ENCODE measurements at regions not wholly inside any gene's neighbourhood (a gene's known extent, or its start where the extent isn't known, plus 50 kb on each side); places are given as distances from the start of the nearest gene placed in this dataset.
"Not testable (repeated sequence)": the region's sequence is repeated elsewhere in the genome, so short reads cannot be mapped to it uniquely, and the experiment has no call there.

DNA sequence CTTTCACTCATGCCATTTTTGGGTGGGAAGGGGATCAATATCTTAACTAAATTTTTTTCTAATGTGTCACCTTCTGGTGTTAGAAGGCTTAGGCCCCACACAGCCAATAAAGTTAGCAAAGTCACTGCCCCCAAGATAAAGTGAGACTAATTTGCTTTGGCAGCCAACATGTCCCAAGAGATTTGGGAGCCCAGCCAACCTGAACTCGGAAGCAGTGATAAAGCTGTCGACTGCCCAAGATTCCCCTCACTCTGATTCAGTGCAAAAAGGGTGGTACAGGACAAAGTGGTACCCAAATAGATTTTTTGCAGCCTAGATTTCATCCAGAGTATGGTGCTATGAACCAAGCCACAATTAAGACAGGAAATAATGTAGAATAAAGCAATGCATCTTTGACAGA is 572.5 kb upstream of the ARRDC3 start:
- H3K27ac Mint-ChIP-seq = no peak overlapping the region
- no peak overlapping the region for H3K4me3 Mint-ChIP-seq
- H3K9me3 Mint-ChIP-seq = no peaks in the 10 kb centered on the region
- no peaks in the 10 kb centered on the region for H3K36me3 Mint-ChIP-seq (ENCODE audit: low read depth)
- H3K4me1 Mint-ChIP-seq (ENCODE audit: low read depth) = no peaks in the 10 kb centered on the region
- no peaks in the 10 kb centered on the region for H3K27me3 Mint-ChIP-seq (ENCODE audit: low read depth)
- no peak for DNase-seq (ENCODE audit: low spot score)

GRCh38 chr5:91954136-91954535 is 571.0 kb upstream of the ARRDC3 start:
- H3K36me3 Mint-ChIP-seq (ENCODE audit: low read depth) = no peaks in the 10 kb centered on the region
- H3K27ac Mint-ChIP-seq = no peak overlapping the region
- H3K27me3 Mint-ChIP-seq (ENCODE audit: low read depth) = no peaks in the 10 kb centered on the region
- no peak for DNase-seq (ENCODE audit: low spot score)
- H3K4me1 Mint-ChIP-seq (ENCODE audit: low read depth) = no peaks in the 10 kb centered on the region
- no peaks in the 10 kb centered on the region for H3K9me3 Mint-ChIP-seq
- H3K4me3 Mint-ChIP-seq = no peak overlapping the region

- Mint-ChIP-seq H3K27me3 (ENCODE audit: low read depth) (no peaks in the 10 kb centered on the region), H3K4me3 (no peak overlapping the region), H3K27ac (no peak overlapping the region), H3K9me3 (no peaks in the 10 kb centered on the region), H3K4me1 (ENCODE audit: low read depth) (no peaks in the 10 kb centered on the region), H3K36me3 (ENCODE audit: low read depth) (no peaks in the 10 kb centered on the region)
- DNase-seq (ENCODE audit: low spot score) = no peak
Measured at GRCh38 chr5:91950328-91950727, 567.2 kb upstream of the ARRDC3 start.

DNA sequence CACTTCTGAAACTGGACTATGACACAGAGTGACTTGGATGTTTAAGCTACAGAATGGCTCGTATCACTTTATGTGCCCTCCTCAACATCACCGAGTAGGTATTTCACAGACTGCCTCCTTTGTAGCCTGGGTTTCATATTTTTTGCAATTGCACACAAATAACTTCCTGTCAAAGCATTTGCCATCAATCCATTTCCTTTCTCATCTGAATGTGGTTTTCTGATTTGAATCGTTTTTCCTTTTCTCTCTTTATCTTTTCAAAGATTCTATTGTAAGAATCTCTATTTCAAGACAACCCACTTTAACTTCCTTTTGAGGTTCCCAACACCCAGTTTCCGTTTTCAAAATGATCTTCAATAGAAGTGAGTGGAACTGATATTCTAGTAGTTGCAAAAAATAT is 563.8 kb upstream of the ARRDC3 start:
- no peaks in the 10 kb centered on the region for H3K9me3 Mint-ChIP-seq
- no peaks in the 10 kb centered on the region for H3K4me1 Mint-ChIP-seq (ENCODE audit: low read depth)
- no peak overlapping the region for H3K4me3 Mint-ChIP-seq
- H3K36me3 Mint-ChIP-seq (ENCODE audit: low read depth) = no peaks in the 10 kb centered on the region
- DNase-seq (ENCODE audit: low spot score) = no peak
- H3K27me3 Mint-ChIP-seq (ENCODE audit: low read depth) = no peaks in the 10 kb centered on the region
- H3K27ac Mint-ChIP-seq = no peak overlapping the region

DNA sequence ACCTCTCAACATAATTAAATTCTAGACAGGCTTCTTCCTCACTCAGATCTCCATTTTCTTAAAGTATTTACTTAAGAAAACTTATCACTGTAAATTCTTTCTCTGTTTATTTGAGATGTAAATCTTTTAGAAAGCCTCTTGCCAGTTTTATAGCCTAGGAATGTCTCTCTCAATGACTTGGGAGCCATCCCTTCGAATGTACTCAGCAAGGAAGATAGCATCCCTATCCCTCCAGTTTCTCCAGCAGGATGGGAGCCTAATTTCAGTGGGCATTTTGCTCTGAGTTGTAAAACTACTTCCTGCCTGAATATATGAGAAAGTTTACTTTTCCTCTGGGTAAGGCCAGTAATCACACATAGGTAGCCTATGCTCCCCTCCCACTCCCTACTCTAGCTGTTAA is 558.5 kb upstream of the ARRDC3 start:
- no peaks in the 10 kb centered on the region for H3K36me3 Mint-ChIP-seq (ENCODE audit: low read depth)

GRCh38 chr5:91938441-91938840 is 555.3 kb upstream of the ARRDC3 start:
- H3K4me1 Mint-ChIP-seq (ENCODE audit: low read depth) = no peaks in the 10 kb centered on the region
- no peak overlapping the region for H3K4me3 Mint-ChIP-seq
- H3K9me3 Mint-ChIP-seq = no peaks in the 10 kb centered on the region
- no peak overlapping the region for H3K27ac Mint-ChIP-seq
- H3K27me3 Mint-ChIP-seq (ENCODE audit: low read depth) = no peaks in the 10 kb centered on the region
- H3K36me3 Mint-ChIP-seq (ENCODE audit: low read depth) = no peaks in the 10 kb centered on the region
- no peak for DNase-seq (ENCODE audit: low spot score)

More for the DNA sequence above, 558.5 kb upstream of the ARRDC3 start:
- no peak for DNase-seq (ENCODE audit: low spot score)
- no peak overlapping the region for H3K27ac Mint-ChIP-seq
- H3K4me3 Mint-ChIP-seq = no peak overlapping the region
- no peaks in the 10 kb centered on the region for H3K4me1 Mint-ChIP-seq (ENCODE audit: low read depth)
- H3K9me3 Mint-ChIP-seq = no peaks in the 10 kb centered on the region
- H3K27me3 Mint-ChIP-seq (ENCODE audit: low read depth) = no peaks in the 10 kb centered on the region

DNA sequence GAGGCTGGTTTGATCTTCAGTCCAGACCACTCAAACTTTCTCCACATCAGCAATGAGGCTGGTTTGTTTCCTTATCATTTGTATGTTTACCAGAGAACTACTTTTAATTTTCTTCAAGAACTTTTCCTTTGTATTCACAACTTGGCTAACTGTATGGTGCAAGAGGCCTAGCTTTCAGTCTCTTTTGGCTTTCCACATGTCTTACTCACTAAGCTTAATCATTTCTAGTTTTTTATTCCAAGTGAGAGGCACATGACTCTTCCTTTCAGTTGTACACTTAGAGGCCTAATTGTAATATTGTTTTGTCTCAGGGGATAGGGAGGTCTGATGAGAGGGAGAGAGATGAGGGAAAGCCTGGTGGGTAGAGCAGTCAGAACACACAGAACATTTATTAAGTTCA is 554.0 kb upstream of the ARRDC3 start:
- no peaks in the 10 kb centered on the region for H3K36me3 Mint-ChIP-seq (ENCODE audit: low read depth)
- no peak overlapping the region for H3K4me3 Mint-ChIP-seq
- H3K27ac Mint-ChIP-seq = no peak overlapping the region
- no peak for DNase-seq (ENCODE audit: low spot score)
- H3K9me3 Mint-ChIP-seq = no peaks in the 10 kb centered on the region
- H3K4me1 Mint-ChIP-seq (ENCODE audit: low read depth) = no peaks in the 10 kb centered on the region
- no peaks in the 10 kb centered on the region for H3K27me3 Mint-ChIP-seq (ENCODE audit: low read depth)

GRCh38 chr5:91929522-91929817 is 546.4 kb upstream of the ARRDC3 start:
- Mint-ChIP-seq H3K27ac (no peak overlapping the region), H3K36me3 (ENCODE audit: low read depth) (no peaks in the 10 kb centered on the region), H3K27me3 (ENCODE audit: low read depth) (no peaks in the 10 kb centered on the region), H3K4me1 (ENCODE audit: low read depth) (no peaks in the 10 kb centered on the region), H3K4me3 (no peak overlapping the region), H3K9me3 (no peaks in the 10 kb centered on the region)
- DNase-seq (ENCODE audit: low spot score) = no peak

DNA sequence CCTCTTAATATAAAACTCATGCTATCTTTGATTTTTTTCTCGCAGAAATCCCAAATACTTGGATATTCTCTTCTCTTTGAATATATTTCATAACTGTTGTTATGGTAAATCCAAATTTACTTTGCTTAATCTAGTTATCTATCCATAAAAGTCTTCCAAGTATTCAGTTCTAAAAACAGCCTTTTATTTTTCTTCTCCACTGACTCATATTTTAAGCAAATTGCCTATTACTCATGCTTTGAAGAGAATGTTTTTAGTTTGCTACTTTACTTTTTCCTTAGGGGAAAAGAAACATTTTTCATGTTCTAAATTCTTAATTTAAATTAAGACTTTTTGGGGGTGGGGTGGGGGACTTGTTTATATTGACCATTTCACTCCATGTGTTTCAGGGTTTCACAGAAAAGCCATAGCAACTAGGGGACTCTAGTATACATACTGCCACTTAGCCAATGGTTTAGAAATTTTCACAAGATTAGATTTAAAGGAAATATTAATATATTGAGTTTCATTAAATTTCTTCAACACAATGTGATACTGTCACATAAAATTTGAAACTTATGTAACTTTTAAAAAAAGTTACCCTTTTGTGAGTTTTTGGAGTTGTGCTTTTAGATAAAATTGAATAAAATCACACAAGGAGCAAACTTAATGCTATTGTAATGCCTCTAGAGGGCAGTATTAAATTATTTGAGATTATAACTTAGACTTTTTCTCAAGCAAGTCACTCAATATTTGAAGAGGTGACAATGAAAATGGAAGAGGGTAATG is 545.8 kb upstream of the ARRDC3 start:
- Mint-ChIP-seq H3K36me3 (ENCODE audit: low read depth) (no peaks in the 10 kb centered on the region), H3K4me3 (no peak overlapping the region), H3K9me3 (no peaks in the 10 kb centered on the region), H3K27ac (no peak overlapping the region), H3K27me3 (ENCODE audit: low read depth) (no peaks in the 10 kb centered on the region), H3K4me1 (ENCODE audit: low read depth) (no peaks in the 10 kb centered on the region)
- no peak for DNase-seq (ENCODE audit: low spot score)

GRCh38 chr5:91927439-91927838 is 544.3 kb upstream of the ARRDC3 start:
- Mint-ChIP-seq H3K27me3 (ENCODE audit: low read depth) (no peaks in the 10 kb centered on the region), H3K4me1 (ENCODE audit: low read depth) (no peaks in the 10 kb centered on the region)

GRCh38 chr5:91925249-91925648 is 542.1 kb upstream of the ARRDC3 start:
- Mint-ChIP-seq H3K27me3 (ENCODE audit: low read depth) (no peaks in the 10 kb centered on the region), H3K4me3 (no peak overlapping the region), H3K27ac (no peak overlapping the region), H3K4me1 (ENCODE audit: low read depth) (no peaks in the 10 kb centered on the region), H3K36me3 (ENCODE audit: low read depth) (no peaks in the 10 kb centered on the region), H3K9me3 (no peaks in the 10 kb centered on the region)
- no peak for DNase-seq (ENCODE audit: low spot score)

More at GRCh38 chr5:91927439-91927838, 544.3 kb upstream of the ARRDC3 start:
- Mint-ChIP-seq H3K36me3 (ENCODE audit: low read depth) (no peaks in the 10 kb centered on the region), H3K9me3 (no peaks in the 10 kb centered on the region), H3K27ac (no peak overlapping the region), H3K4me3 (no peak overlapping the region)
- no peak for DNase-seq (ENCODE audit: low spot score)

DNA sequence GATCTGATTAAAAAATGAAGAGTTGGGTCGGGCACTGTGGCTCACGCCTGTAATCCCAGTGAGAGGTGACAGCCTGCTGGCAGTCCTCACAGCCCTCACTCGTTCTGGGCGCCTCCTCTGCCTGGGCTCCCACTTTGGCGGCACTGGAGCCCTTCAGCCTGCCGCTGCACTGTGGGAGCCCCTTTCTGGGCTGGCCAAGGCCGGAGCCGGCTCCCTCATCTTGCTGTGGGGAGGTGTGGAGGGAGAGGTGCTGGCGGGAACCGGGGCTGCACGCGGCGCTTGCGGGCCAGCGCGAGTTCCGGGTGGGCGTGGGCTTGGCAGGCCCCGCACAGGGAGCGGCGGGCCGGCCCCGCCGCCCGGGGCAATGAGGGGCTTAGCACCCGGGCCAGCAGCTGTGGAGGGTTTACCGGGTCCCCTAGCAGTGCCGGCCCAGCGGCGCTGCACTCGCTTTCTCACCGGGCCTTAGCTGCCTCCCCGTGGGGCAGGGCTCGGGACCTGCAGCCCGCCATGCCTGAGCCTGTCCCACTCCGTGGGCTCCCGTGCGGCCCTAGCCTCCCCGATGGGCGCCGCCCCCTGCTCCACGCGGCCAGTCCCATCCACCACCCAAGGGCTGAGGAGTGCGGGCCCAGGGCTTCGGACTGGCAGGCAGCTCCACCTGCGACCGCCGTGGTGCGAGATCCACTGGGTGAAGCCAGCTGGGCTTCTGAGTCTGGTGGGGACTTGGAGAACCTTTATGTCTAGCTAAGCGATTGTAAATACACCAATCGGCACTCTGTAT is 534.1 kb upstream of the ARRDC3 start:
- not testable (repeated sequence) for DNase-seq (ENCODE audit: low spot score); H3K4me1 Mint-ChIP-seq (ENCODE audit: low read depth); H3K27ac Mint-ChIP-seq; H3K9me3 Mint-ChIP-seq; H3K27me3 Mint-ChIP-seq (ENCODE audit: low read depth); H3K4me3 Mint-ChIP-seq; H3K36me3 Mint-ChIP-seq (ENCODE audit: low read depth)

GRCh38 chr5:91910655-91911054 is 527.5 kb upstream of the ARRDC3 start:
- no peak overlapping the region for H3K4me3 Mint-ChIP-seq

DNA sequence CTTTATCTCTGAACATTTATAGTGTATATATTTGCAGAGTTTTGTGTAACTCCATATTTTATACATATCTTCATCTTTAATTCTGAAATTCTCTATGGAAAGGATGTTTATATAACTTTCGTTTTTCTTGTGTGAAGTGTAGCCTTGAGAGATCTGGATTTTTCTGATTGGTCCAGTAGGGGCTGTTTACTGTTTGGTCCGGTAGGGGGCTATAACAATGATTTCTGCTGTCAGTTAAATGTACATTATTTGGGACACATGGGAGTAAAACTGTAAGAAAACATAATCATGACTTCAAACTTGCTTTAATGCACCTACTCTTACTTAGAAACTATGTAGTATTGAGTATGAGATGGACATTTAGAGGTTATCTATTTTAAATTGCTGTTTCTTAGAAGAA is 527.1 kb upstream of the ARRDC3 start:
- no peaks in the 10 kb centered on the region for H3K9me3 Mint-ChIP-seq
- no peaks in the 10 kb centered on the region for H3K36me3 Mint-ChIP-seq (ENCODE audit: low read depth)
- no peak for DNase-seq (ENCODE audit: low spot score)
- H3K4me1 Mint-ChIP-seq (ENCODE audit: low read depth) = no peaks in the 10 kb centered on the region
- no peak overlapping the region for H3K27ac Mint-ChIP-seq
- H3K4me3 Mint-ChIP-seq = no peak overlapping the region
- no peaks in the 10 kb centered on the region for H3K27me3 Mint-ChIP-seq (ENCODE audit: low read depth)

More at GRCh38 chr5:91910655-91911054, 527.5 kb upstream of the ARRDC3 start:
- Mint-ChIP-seq H3K27ac (no peak overlapping the region), H3K27me3 (ENCODE audit: low read depth) (no peaks in the 10 kb centered on the region), H3K36me3 (ENCODE audit: low read depth) (no peaks in the 10 kb centered on the region), H3K9me3 (no peaks in the 10 kb centered on the region), H3K4me1 (ENCODE audit: low read depth) (no peaks in the 10 kb centered on the region)
- no peak for DNase-seq (ENCODE audit: low spot score)

- no peaks in the 10 kb centered on the region for H3K9me3 Mint-ChIP-seq
- no peak for DNase-seq (ENCODE audit: low spot score)
- no peak overlapping the region for H3K4me3 Mint-ChIP-seq
- H3K27me3 Mint-ChIP-seq (ENCODE audit: low read depth) = no peaks in the 10 kb centered on the region
- H3K27ac Mint-ChIP-seq = no peak overlapping the region
- no peaks in the 10 kb centered on the region for H3K36me3 Mint-ChIP-seq (ENCODE audit: low read depth)
- H3K4me1 Mint-ChIP-seq (ENCODE audit: low read depth) = no peaks in the 10 kb centered on the region
Measured at GRCh38 chr5:91906494-91906893, 523.4 kb upstream of the ARRDC3 start.
